HepG2 (cell line): ENCODE measurements at regions not wholly inside any gene's neighbourhood (a gene's known extent, or its start where the extent isn't known, plus 50 kb on each side); places are given as distances from the start of the nearest gene placed in this dataset.

Source experiments
- ATAC-seq: fragments of 200-7000 bp; cut with Tn5 transposase; 3 replicates; pipeline ENCODE4 v1.9.1; 2020; ENCODE audit warnings: mild to moderate bottlenecking, moderate library complexity
- BruUV-seq: library from RNA; stranded (reverse); fragments of 400-500 nt; replicated peaks from 2 replicates; lab custom pipeline; 2021; lab: Mats Ljungman, UMichigan
- CTCF ChIA-PET: fragments of 300-600 bp; formaldehyde crosslinking; extraction: SDS; loops from one replicate; lab custom pipeline; 2021; ENCODE audit warnings: low total read pairs, inconsistent platforms, low intra/inter-chr PET ratio; lab: Yijun Ruan, JAX
- POLR2A ChIA-PET: fragments of 350-600 bp; sonication (Branson Sonifier 250); formaldehyde crosslinking; loops from one replicate; lab custom pipeline; 2020; ENCODE audit warnings: antibody characterized with exemption, inconsistent platforms; lab: Yijun Ruan, JAX
- DNase-seq: peaks from one replicate; pipeline ENCODE4 v3.0.0-alpha.2; 2015; ENCODE audit warnings: low spot score
- FAIRE-seq: peaks from 3 replicates; lab custom pipeline; 2011; peaks lifted over from hg19 to GRCh38; lab: Jason Lieb, UNC
- H2AFZ ChIP-seq: one replicate; pipeline ENCODE4 v1.6.1; 2011; ENCODE audit warnings: low read length, inconsistent platforms
- H3K27ac ChIP-seq: fragments of 300-600 bp; 3 replicates; pipeline ENCODE4 v1.8.0; 2011; ENCODE audit warnings: mixed run types, mild to moderate bottlenecking, mixed read lengths, low read length, inconsistent platforms; ENCODE audit not compliant: insufficient read depth; ENCODE audit errors: extremely low read length
- H3K27me3 ChIP-seq, 2 experiments: fragments of 200-600 bp in 1 of 2; 2 replicates in 1 of 2; 3 replicates in 1 of 2; pipeline versions ENCODE4 v1.6.0 to v1.8.0; 2011; ENCODE audit warnings: low read length in 2 of 2, mild to moderate bottlenecking in 2 of 2, moderate library complexity in 2 of 2, inconsistent platforms in 1 of 2; ENCODE audit not compliant: insufficient read depth in 2 of 2, control insufficient read depth in 1 of 2
- H3K36me3 ChIP-seq, 2 experiments: fragments of 200-600 bp in 1 of 2; replicated peaks in 1 of 2; 2 replicates in 1 of 2; 3 replicates in 1 of 2; pipeline versions ENCODE4 v1.5.1 to v1.8.0; 2011; ENCODE audit warnings: low read length in 2 of 2, inconsistent platforms in 1 of 2; ENCODE audit not compliant: insufficient read depth in 2 of 2, control insufficient read depth in 1 of 2
- H3K4me1 ChIP-seq: 2 replicates; pipeline ENCODE4 v1.5.1; 2012; ENCODE audit warnings: low read length, inconsistent platforms; ENCODE audit not compliant: insufficient read depth
- H3K4me2 ChIP-seq: 2 replicates; pipeline ENCODE4 v1.6.0; 2011; ENCODE audit warnings: low read depth, low read length, inconsistent platforms
- H3K4me3 ChIP-seq, 3 experiments: fragments of 200-600 bp in 1 of 3; sonication (generic), shearing (Covaris generic) in 1 of 3; replicated peaks in 1 of 3; 2 replicates each; pipeline ENCODE4 v1.5.1; 2011 to 2016; ENCODE audit warnings: low read length in 3 of 3, inconsistent platforms in 2 of 3, low read depth in 2 of 3, mild to moderate bottlenecking in 2 of 3, control low read depth in 1 of 3, mixed read lengths in 1 of 3; ENCODE audit not compliant: insufficient read depth in 1 of 3
- H3K79me2 ChIP-seq: one replicate; pipeline ENCODE4 v1.6.1; 2011; ENCODE audit warnings: low read length, inconsistent platforms; ENCODE audit not compliant: insufficient read depth
- H3K9ac ChIP-seq: 2 replicates; pipeline ENCODE4 v1.6.0; 2011; ENCODE audit warnings: mild to moderate bottlenecking, low read depth, low read length, inconsistent platforms; ENCODE audit not compliant: insufficient read depth
- H3K9me3 ChIP-seq: 2 replicates; pipeline ENCODE4 v1.5.1; 2012; ENCODE audit warnings: mild to moderate bottlenecking, low read length
- H4K20me1 ChIP-seq: 2 replicates; pipeline ENCODE4 v1.6.0; 2011; ENCODE audit warnings: inconsistent platforms, mild to moderate bottlenecking, low read length, moderate library complexity; ENCODE audit not compliant: insufficient read depth
- BCL3 ChIP-seq: sonication (generic); formaldehyde crosslinking; IDR thresholded peaks from 2 replicates; pipeline ENCODE4 v1.5.1; 2020; ENCODE audit warnings: mild to moderate bottlenecking, missing genetic modification reagents, moderate library complexity
- CEBPG ChIP-seq: IDR thresholded peaks from 2 replicates; pipeline ENCODE4 v1.6.1; 2016
- MED1 ChIP-seq: sonication (generic); formaldehyde crosslinking; IDR thresholded peaks from 2 replicates; pipeline ENCODE4 v1.4.0; 2020; ENCODE audit warnings: missing genetic modification reagents
- MYNN ChIP-seq: sonication (generic); formaldehyde crosslinking; IDR thresholded peaks from 2 replicates; pipeline ENCODE4 v1.4.0; 2020; ENCODE audit warnings: mild to moderate bottlenecking, low read depth, missing genetic modification reagents
- NFIB ChIP-seq: sonication (generic); formaldehyde crosslinking; IDR thresholded peaks from 2 replicates; pipeline ENCODE4 v1.9.0; 2021; ENCODE audit warnings: missing genetic modification reagents, mild to moderate bottlenecking, borderline replicate concordance
- ZBTB2 ChIP-seq: sonication (generic); formaldehyde crosslinking; IDR thresholded peaks from 2 replicates; pipeline ENCODE4 v1.8.0; 2022; ENCODE audit warnings: low read depth, missing genetic modification reagents
- ZNF275 ChIP-seq: sonication (generic); formaldehyde crosslinking; IDR thresholded peaks from 2 replicates; pipeline ENCODE4 v1.8.0; 2022; ENCODE audit warnings: missing genetic modification reagents, mild to moderate bottlenecking, inconsistent platforms, borderline replicate concordance
- ZNF800 ChIP-seq: sonication (generic); formaldehyde crosslinking; IDR thresholded peaks from 2 replicates; pipeline ENCODE4 v1.4.0; 2020; ENCODE audit warnings: missing genetic modification reagents
- WGBS: methylation state at CpG from one replicate; pipeline ENCODE4 v1.1.6; 2017; ENCODE audit warnings: low lambda C conversion rate; 5-methylcytosine and 5-hydroxymethylcytosine counted together
- in situ Hi-C: cut with HindIII; loops from 2 replicates; pipeline ENCODE4 v1.10.0; 2017; ENCODE audit warnings: low pct_unique_long_range_greater_than_20kb; ENCODE audit not compliant: extremely low pct_ligation_motif_present
- intact Hi-C: fragments of 100-400 bp; cut with micrococcal nuclease; formaldehyde crosslinking; loops from one replicate; pipeline ENCODE4 v1.10.0; 2022; ENCODE audit not compliant: unreplicated experiment
- TF ChIP-seq, protein P1 (sequence below): sonication (generic); formaldehyde crosslinking; IDR thresholded peaks from 2 replicates; pipeline ENCODE4 v1.5.0; 2020; ENCODE audit warnings: missing genetic modification reagents

DNA sequence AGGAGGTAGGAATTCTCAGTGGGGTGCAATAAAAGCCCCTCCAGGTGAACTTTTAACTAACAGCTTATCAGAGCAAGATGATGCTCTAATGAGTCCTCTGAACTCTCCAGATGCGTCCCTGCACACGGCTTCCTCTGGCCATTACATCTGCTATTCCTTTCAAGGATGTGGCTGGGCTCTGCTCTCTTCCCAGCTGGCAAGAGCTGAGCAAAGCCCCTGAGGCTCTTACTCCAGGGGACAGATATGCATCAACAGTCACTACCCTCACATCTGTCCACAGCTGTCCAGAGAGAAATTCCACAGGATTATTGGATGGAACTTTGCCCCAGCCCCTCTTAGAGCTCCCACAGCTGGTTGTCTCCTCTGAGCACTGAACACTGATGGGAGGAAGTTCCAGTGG lies 267.8 kb downstream of the C1orf94 start:
- Histone ChIP-seq H3K9ac (no peak overlapping the region), H3K36me3 (no peaks in the 10 kb centered on the region), H3K27me3 (no peaks in the 10 kb centered on the region; a peak in 1 of 5 replicates), H3K4me1 (no peaks in the 10 kb centered on the region), H3K9me3 (no peaks in the 10 kb centered on the region), H4K20me1 (no peaks in the 10 kb centered on the region), H3K27ac (no peak overlapping the region), H3K79me2 (no peaks in the 10 kb centered on the region), H2AFZ (no peak overlapping the region), H3K4me3 (no peak overlapping the region), H3K4me2 (no peak overlapping the region)
- DNase-seq (no peak), ATAC-seq (no peak), FAIRE-seq (no peak)
- in situ Hi-C loops: no loop called here
- CTCF ChIA-PET: no interaction called here
- intact Hi-C loops: no loop called here
- POLR2A ChIA-PET: no interaction called here
- no TSS peak for BruUV-seq
- 4% methylated on average over 2 of the region's 2 CpGs for WGBS
- TF ChIP-seq MED1: no peak

GRCh38 chr1:34450325-34450724 lies 273.6 kb downstream of the C1orf94 start:
- no peaks in the 10 kb centered on the region for H4K20me1 ChIP-seq
- no peak overlapping the region for H2AFZ ChIP-seq
- H3K4me2 ChIP-seq: no peak overlapping the region
- in situ Hi-C loops: no loop called here
- DNase-seq: no peak
- no peak overlapping the region for H3K4me3 ChIP-seq
- intact Hi-C loops: no loop called here
- no peak overlapping the region for H3K27ac ChIP-seq
- ATAC-seq: no peak
- 9% methylated on average over 3 of the region's 3 CpGs for WGBS
- H3K36me3 ChIP-seq: no peaks in the 10 kb centered on the region
- H3K27me3 ChIP-seq: no peaks in the 10 kb centered on the region
- no peak overlapping the region for H3K9ac ChIP-seq
- no peaks in the 10 kb centered on the region for H3K9me3 ChIP-seq
- no peaks in the 10 kb centered on the region for H3K4me1 ChIP-seq
- ChIA-PET CTCF (no interaction called here), POLR2A (no interaction called here)
- no peak for FAIRE-seq
- H3K79me2 ChIP-seq: no peaks in the 10 kb centered on the region
- no TSS peak for BruUV-seq
- TF ChIP-seq NFIB (CRISPR knock-in tag) (no peak), ZNF275 (CRISPR knock-in tag) (no peak), MYNN (CRISPR knock-in tag) (no peak), ZBTB2 (CRISPR knock-in tag) (no peak), ZNF800 (CRISPR knock-in tag) (no peak), BCL3 (CRISPR knock-in tag) (no peak), CEBPG (CRISPR knock-in tag) (no peak)
- TF ChIP-seq, protein P1, sequence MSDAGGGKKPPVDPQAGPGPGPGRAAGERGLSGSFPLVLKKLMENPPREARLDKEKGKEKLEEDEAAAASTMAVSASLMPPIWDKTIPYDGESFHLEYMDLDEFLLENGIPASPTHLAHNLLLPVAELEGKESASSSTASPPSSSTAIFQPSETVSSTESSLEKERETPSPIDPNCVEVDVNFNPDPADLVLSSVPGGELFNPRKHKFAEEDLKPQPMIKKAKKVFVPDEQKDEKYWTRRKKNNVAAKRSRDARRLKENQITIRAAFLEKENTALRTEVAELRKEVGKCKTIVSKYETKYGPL (CRISPR knock-in tag): no peak
